Ovary (tissue), 3 donors: ENCODE measurements at regions not wholly inside any gene's neighbourhood (a gene's known extent, or its start where the extent isn't known, plus 50 kb on each side); places are given as distances from the start of the nearest gene placed in this dataset.

Source experiments
- POLR2A ChIP-seq: fragments of 450-650 bp; IDR thresholded peaks from one replicate; pipeline ENCODE4 v1.6.1; 2017; ENCODE audit warnings: antibody characterized with exemption, mild to moderate bottlenecking, moderate library complexity
- TF ChIP-seq, protein P1 (sequence below), 3 donors: fragments of 450-650 bp in 2 of 3; fragments of 200-600 bp in 1 of 3; IDR thresholded peaks; one replicate each; pipeline versions ENCODE4 v1.5.1 to v1.8.0; 2016 to 2022; ENCODE audit warnings: antibody characterized with exemption in 3 of 3, mild to moderate bottlenecking in 1 of 3
- donor health status: DM: no; HTN: no; CAD: no.

DNA sequence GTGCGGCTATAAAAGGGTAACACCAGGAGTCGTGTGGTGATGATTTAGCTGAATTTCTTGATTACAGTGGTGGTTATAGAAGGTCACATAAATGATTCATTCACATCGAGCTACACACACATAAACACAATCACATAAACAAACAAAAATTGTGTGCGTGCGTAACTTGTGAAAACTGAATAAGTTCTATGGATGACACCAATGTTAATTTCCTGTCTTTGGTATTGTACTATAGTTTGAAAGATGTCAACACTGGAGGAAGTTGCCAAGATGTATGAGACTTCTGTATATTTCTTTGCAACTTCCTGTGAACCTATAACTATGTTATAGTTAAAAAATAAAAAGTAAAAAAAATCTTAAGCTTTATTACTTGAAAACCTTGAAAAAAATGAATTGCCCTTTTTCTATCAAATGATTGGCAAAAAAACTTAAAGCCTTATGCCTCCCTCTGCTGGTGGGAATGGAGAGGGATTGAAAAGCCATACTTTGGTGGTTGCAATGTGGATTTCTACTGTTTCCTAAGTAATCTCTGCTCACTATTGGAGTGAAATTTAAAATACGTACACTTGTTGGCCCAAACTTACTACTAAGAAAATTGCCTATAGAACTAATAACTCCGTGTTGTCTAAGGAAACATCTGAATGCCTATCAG, 227.7 kb downstream of the RPIA start:
- TF ChIP-seq, protein P1, sequence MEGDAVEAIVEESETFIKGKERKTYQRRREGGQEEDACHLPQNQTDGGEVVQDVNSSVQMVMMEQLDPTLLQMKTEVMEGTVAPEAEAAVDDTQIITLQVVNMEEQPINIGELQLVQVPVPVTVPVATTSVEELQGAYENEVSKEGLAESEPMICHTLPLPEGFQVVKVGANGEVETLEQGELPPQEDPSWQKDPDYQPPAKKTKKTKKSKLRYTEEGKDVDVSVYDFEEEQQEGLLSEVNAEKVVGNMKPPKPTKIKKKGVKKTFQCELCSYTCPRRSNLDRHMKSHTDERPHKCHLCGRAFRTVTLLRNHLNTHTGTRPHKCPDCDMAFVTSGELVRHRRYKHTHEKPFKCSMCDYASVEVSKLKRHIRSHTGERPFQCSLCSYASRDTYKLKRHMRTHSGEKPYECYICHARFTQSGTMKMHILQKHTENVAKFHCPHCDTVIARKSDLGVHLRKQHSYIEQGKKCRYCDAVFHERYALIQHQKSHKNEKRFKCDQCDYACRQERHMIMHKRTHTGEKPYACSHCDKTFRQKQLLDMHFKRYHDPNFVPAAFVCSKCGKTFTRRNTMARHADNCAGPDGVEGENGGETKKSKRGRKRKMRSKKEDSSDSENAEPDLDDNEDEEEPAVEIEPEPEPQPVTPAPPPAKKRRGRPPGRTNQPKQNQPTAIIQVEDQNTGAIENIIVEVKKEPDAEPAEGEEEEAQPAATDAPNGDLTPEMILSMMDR (IDR thresholded peaks at IDR 0.05) = no peak
- no peak for TF ChIP-seq POLR2A
